Parathyroid adenoma (tissue), 2 donors: ENCODE measurements at regions not wholly inside any gene's neighbourhood (a gene's known extent, or its start where the extent isn't known, plus 50 kb on each side); places are given as distances from the start of the nearest gene placed in this dataset.

Experiments
- H2AFZ ChIP-seq: fragments of 300-600 bp; sonication (generic); one replicate; pipeline ENCODE4 v1.7.0; 2017; ENCODE audit warnings: antibody characterized with exemption, mild to moderate bottlenecking
- H3K27ac ChIP-seq: fragments of 300-600 bp; sonication (generic); one replicate; pipeline ENCODE4 v1.7.0; 2017
- H3K27me3 ChIP-seq: fragments of 300-600 bp; sonication (generic); one replicate; pipeline ENCODE4 v1.7.0; 2017; ENCODE audit warnings: low read length; ENCODE audit not compliant: control insufficient read depth, insufficient read depth
- H3K36me3 ChIP-seq: fragments of 300-600 bp; sonication (generic); one replicate; pipeline ENCODE4 v1.7.0; 2017; ENCODE audit warnings: low read length; ENCODE audit not compliant: control insufficient read depth, insufficient read depth
- H3K4me1 ChIP-seq: fragments of 300-600 bp; sonication (generic); one replicate; pipeline ENCODE4 v1.7.0; 2017; ENCODE audit warnings: control low read depth
- H3K4me2 ChIP-seq: fragments of 300-600 bp; sonication (generic); one replicate; pipeline ENCODE4 v1.7.0; 2017; ENCODE audit warnings: low read length
- H3K4me3 ChIP-seq: fragments of 300-600 bp; sonication (generic); one replicate; pipeline ENCODE4 v1.7.0; 2017; ENCODE audit warnings: low read depth, low read length
- H3K79me2 ChIP-seq: fragments of 300-600 bp; sonication (generic); one replicate; pipeline ENCODE4 v1.7.0; 2017; ENCODE audit warnings: control low read depth
- H3K9ac ChIP-seq: fragments of 300-600 bp; sonication (generic); one replicate; pipeline ENCODE4 v1.7.0; 2017; ENCODE audit warnings: mild to moderate bottlenecking
- H3K9me3 ChIP-seq: fragments of 300-600 bp; sonication (generic); one replicate; pipeline ENCODE4 v1.7.0; 2017; ENCODE audit warnings: low read length; ENCODE audit not compliant: control insufficient read depth
- TF ChIP-seq, protein P1 (sequence below): fragments of 300-600 bp; sonication (generic); IDR thresholded peaks from one replicate; pipeline ENCODE4 v1.7.0; 2017; ENCODE audit warnings: antibody characterized with exemption, mild to moderate bottlenecking
- donor health status: primary hyperparathyroidism.

DNA sequence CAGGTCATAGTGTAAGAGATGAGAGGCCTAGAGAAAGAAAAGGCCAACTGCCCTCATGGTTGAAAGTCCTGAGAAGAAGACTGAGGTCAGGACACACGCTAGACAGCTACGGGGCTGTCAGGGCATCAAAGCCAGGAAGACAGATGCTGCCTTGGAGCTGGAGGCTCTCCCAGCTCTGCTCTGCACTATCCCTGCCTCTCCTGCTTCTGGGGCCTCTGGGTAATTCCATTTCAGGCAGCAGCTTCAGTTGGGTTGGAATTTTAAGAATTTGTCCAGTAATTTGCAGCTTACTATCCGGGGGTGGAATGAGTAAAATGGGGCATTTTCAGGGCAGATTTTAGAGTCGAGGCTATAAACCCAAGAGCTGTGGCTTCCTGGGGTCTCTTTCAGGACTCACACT lies 76.2 kb upstream of the CTAGE1 start:
- Histone ChIP-seq H3K36me3 (no peaks in the 10 kb centered on the region), H3K4me2 (no peak overlapping the region), H2AFZ (no peak overlapping the region), H3K4me1 (no peaks in the 10 kb centered on the region), H3K79me2 (no peaks in the 10 kb centered on the region), H3K9ac (no peak overlapping the region), H3K27ac (no peak overlapping the region), H3K27me3 (no peaks in the 10 kb centered on the region), H3K4me3 (no peak overlapping the region), H3K9me3 (no peaks in the 10 kb centered on the region)
- TF ChIP-seq, protein P1, sequence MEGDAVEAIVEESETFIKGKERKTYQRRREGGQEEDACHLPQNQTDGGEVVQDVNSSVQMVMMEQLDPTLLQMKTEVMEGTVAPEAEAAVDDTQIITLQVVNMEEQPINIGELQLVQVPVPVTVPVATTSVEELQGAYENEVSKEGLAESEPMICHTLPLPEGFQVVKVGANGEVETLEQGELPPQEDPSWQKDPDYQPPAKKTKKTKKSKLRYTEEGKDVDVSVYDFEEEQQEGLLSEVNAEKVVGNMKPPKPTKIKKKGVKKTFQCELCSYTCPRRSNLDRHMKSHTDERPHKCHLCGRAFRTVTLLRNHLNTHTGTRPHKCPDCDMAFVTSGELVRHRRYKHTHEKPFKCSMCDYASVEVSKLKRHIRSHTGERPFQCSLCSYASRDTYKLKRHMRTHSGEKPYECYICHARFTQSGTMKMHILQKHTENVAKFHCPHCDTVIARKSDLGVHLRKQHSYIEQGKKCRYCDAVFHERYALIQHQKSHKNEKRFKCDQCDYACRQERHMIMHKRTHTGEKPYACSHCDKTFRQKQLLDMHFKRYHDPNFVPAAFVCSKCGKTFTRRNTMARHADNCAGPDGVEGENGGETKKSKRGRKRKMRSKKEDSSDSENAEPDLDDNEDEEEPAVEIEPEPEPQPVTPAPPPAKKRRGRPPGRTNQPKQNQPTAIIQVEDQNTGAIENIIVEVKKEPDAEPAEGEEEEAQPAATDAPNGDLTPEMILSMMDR: no peak

DNA sequence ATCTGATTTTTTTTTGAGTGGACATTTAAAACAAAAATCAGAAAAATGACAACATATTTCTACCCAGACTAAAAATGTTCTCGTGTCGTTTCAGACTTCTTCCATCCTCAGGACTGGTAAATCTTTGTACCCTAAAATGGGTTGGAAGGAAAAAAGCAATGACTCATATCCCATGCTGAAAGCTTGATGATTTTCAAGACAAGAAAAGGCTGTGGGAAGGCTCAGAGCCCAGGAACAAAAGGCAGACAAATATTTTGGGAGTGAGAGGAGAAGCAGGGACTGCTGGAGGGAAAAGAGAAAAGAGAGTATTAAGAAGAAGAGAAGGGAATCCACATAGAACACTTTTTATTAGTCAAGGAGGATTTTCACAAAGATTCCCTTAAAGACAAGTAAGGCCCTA lies 77.1 kb upstream of the CTAGE1 start:
- Histone ChIP-seq H2AFZ (no peak overlapping the region), H3K79me2 (no peaks in the 10 kb centered on the region), H3K36me3 (no peaks in the 10 kb centered on the region), H3K4me1 (no peaks in the 10 kb centered on the region), H3K4me3 (no peak overlapping the region), H3K9ac (no peak overlapping the region), H3K4me2 (no peak overlapping the region), H3K9me3 (no peaks in the 10 kb centered on the region), H3K27me3 (no peaks in the 10 kb centered on the region), H3K27ac (no peak overlapping the region)
- TF ChIP-seq, protein P1: no peak

DNA sequence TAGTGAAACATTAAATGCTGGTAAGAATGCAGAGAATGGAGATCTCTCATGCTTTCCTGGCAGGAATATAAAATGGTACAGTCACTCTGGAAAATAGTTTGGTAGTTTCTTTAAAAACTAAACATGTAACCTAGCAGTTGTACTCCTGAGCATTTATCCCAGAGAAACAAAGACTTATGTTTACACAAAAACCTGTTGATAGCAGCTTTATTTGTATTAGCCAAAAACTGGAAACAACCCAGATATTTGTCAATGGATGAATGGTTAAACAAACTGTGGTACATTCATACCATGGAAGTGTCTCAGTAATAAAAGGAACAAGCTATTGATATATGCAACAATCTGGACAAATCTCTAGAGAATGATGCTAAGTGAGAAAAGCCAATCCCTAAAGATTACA lies 81.7 kb upstream of the CTAGE1 start:
- Histone ChIP-seq H3K27me3 (no peaks in the 10 kb centered on the region), H3K4me3 (no peak overlapping the region), H3K36me3 (no peaks in the 10 kb centered on the region), H3K9ac (no peak overlapping the region), H2AFZ (no peak overlapping the region), H3K4me1 (no peaks in the 10 kb centered on the region), H3K79me2 (no peaks in the 10 kb centered on the region), H3K4me2 (no peak overlapping the region), H3K27ac (no peak overlapping the region), H3K9me3 (no peaks in the 10 kb centered on the region)
- TF ChIP-seq, protein P1: no peak

DNA sequence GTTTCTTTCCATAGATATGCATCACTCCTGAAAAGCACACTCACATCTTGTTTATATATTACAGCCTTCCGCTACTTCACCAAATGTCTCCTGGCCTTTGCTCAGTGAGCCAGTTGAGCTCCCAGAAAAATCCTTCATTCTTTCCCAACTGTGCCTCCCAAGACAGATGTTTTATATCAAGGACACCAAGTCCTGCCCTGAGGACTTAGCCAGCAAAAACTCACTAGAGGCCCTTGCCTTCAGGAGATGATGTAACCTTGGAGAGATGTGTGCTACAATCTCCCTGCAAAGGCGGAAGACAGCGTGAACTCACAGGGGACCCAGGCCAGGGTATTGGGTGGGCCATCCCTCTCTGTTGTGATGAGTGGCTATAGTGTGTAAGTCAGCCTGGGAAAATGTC lies 86.1 kb upstream of the CTAGE1 start:
- no peak overlapping the region for H3K9ac ChIP-seq
- H3K4me2 ChIP-seq: no peak overlapping the region
- TF ChIP-seq, protein P1: no peak
- H3K27me3 ChIP-seq: no peaks in the 10 kb centered on the region
- no peaks in the 10 kb centered on the region for H3K36me3 ChIP-seq
- H3K27ac ChIP-seq: no peak overlapping the region
- H3K4me1 ChIP-seq: no peaks in the 10 kb centered on the region
- H3K79me2 ChIP-seq: no peaks in the 10 kb centered on the region
- H3K4me3 ChIP-seq: no peak overlapping the region
- no peaks in the 10 kb centered on the region for H3K9me3 ChIP-seq
- no peak overlapping the region for H2AFZ ChIP-seq

DNA sequence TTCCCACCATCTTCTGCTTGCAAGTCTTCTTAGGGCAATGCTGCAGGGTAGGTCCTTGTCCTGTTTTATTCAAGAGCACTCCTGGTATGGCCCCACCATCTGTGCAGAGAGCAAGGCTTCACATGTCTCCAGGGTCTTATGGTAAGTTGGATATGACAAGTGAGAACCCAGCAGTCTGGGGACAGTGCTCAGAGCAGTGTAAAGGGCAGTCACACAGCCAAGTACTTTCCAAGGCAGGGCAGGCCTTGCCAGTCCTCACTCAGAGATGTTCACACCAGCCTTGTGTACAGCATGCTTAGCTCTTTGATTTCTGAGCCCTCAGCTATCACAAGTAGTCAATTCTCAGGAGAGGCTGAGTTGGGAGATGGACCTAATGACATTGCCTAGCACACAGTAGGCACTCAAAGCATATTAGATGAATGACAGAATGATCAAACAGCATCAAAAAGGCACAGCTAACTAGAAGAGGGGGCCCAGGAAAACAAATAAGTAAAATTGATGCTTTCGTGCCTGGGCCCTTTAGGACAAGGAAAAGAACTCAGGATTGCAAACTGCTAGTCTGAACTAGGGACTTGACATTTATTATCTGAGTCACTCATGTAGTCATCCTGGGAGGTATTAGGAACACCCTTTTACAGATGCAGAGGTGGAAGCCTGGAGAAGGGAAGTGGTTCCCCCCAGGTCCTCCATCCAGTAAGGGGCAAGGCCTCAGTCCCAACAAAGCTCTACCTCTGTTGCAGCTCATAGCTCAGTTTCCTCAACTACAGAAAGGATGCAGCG lies 86.7 kb upstream of the CTAGE1 start:
- Histone ChIP-seq H3K4me3 (no peak overlapping the region), H3K27ac (no peak overlapping the region), H3K27me3 (no peaks in the 10 kb centered on the region), H3K36me3 (no peaks in the 10 kb centered on the region), H2AFZ (no peak overlapping the region), H3K79me2 (no peaks in the 10 kb centered on the region), H3K9me3 (no peaks in the 10 kb centered on the region), H3K4me1 (no peaks in the 10 kb centered on the region), H3K9ac (no peak overlapping the region), H3K4me2 (no peak overlapping the region)
- TF ChIP-seq, protein P1: no peak
